Fibroblast of the aortic adventitia (primary cell): ENCODE measurements at regions not wholly inside any gene's neighbourhood (a gene's known extent, or its start where the extent isn't known, plus 50 kb on each side); places are given as distances from the start of the nearest gene placed in this dataset.

Experiments used
- DNase-seq: peaks from one replicate; pipeline ENCODE4 v3.0.0-alpha.2; 2010; ENCODE audit warnings: low read depth
- H3K4me3 ChIP-seq: 2 replicates; pipeline ENCODE4 v1.5.1; 2011; ENCODE audit warnings: low read depth, mild to moderate bottlenecking, control low read depth, low read length, moderate library complexity
- CTCF ChIP-seq: IDR thresholded peaks from 2 replicates; pipeline ENCODE4 v1.5.1; 2011; ENCODE audit warnings: mild to moderate bottlenecking, low read length, control low read depth, inconsistent platforms; ENCODE audit not compliant: insufficient read depth

GRCh38 chr3:157872902-157873301 lies 233.3 kb downstream of the SHOX2 start:
- H3K4me3 ChIP-seq, result no peak overlapping the region
- no peak for TF ChIP-seq CTCF
- no peak for DNase-seq

GRCh38 chr3:157871838-157872460 lies 234.3 kb downstream of the SHOX2 start:
- no peak for DNase-seq
- no peak overlapping the region for H3K4me3 ChIP-seq
- TF ChIP-seq CTCF, result no peak

- TF ChIP-seq CTCF, result no peak
- no peak for DNase-seq
Measured at GRCh38 chr3:157871248-157871647, 235.0 kb downstream of the SHOX2 start.

GRCh38 chr3:157868946-157869345 lies 237.3 kb downstream of the SHOX2 start:
- peak; percentile 58 for DNase-seq
- no peak for TF ChIP-seq CTCF
- H3K4me3 ChIP-seq, result no peak overlapping the region

More at GRCh38 chr3:157871248-157871647, 235.0 kb downstream of the SHOX2 start:
- no peak overlapping the region for H3K4me3 ChIP-seq

GRCh38 chr3:157868196-157868595 lies 238.0 kb downstream of the SHOX2 start:
- TF ChIP-seq CTCF, result no peak
- DNase-seq, result peak; percentile 93
- no peak overlapping the region for H3K4me3 ChIP-seq

- peak; percentile 36 for TF ChIP-seq CTCF
- no peak for DNase-seq
- H3K4me3 ChIP-seq, result no peak overlapping the region
Measured at GRCh38 chr3:157865352-157866000, 240.7 kb downstream of the SHOX2 start.
